NB4 (cell line): ENCODE measurements at regions not wholly inside any gene's neighbourhood (a gene's known extent, or its start where the extent isn't known, plus 50 kb on each side); places are given as distances from the start of the nearest gene placed in this dataset.

ENCODE experiments used
- MYC ChIP-seq: IDR thresholded peaks from 2 replicates; pipeline ENCODE4 v1.6.1; 2011; ENCODE audit warnings: low read depth, low read length
- POLR2A ChIP-seq: IDR thresholded peaks from 2 replicates; pipeline ENCODE4 v1.6.1; 2011; ENCODE audit warnings: mild to moderate bottlenecking; ENCODE audit not compliant: insufficient read length; ENCODE audit errors: extremely low read depth
- TF ChIP-seq, protein P1 (sequence below): IDR thresholded peaks from one replicate; pipeline ENCODE4 v1.5.1; 2012; ENCODE audit warnings: low read depth, low read length
- TF ChIP-seq, protein P2 (sequence below): IDR thresholded peaks from 2 replicates; pipeline ENCODE4 v1.6.1; 2011; ENCODE audit warnings: low read depth, low read length

DNA sequence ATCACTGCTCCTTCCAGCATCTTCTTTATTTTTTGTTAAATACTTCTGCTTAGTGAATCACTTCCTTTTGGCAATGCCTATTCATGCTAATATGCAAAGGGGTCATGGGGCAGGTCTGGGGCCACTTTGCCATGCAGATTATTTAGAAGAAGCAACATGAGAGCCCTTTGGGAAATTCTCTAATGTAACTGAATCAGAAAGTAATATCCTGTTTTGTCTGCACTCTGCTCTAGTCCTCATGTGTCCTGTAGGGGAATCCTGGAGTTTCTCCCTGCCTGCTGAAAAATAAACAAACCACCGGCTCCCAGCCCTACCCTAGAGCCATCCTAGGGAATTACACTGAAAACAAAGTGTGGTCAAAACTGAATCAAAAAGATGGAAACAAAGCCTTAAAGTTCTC, 176.5 kb upstream of the POU2AF2 start:
- TF ChIP-seq, protein P1, sequence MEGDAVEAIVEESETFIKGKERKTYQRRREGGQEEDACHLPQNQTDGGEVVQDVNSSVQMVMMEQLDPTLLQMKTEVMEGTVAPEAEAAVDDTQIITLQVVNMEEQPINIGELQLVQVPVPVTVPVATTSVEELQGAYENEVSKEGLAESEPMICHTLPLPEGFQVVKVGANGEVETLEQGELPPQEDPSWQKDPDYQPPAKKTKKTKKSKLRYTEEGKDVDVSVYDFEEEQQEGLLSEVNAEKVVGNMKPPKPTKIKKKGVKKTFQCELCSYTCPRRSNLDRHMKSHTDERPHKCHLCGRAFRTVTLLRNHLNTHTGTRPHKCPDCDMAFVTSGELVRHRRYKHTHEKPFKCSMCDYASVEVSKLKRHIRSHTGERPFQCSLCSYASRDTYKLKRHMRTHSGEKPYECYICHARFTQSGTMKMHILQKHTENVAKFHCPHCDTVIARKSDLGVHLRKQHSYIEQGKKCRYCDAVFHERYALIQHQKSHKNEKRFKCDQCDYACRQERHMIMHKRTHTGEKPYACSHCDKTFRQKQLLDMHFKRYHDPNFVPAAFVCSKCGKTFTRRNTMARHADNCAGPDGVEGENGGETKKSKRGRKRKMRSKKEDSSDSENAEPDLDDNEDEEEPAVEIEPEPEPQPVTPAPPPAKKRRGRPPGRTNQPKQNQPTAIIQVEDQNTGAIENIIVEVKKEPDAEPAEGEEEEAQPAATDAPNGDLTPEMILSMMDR = no peak
- TF ChIP-seq POLR2A (no peak), MYC (no peak)
- TF ChIP-seq, protein P2, sequence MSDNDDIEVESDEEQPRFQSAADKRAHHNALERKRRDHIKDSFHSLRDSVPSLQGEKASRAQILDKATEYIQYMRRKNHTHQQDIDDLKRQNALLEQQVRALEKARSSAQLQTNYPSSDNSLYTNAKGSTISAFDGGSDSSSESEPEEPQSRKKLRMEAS = no peak
